HepG2 (cell line): ENCODE measurements at regions not wholly inside any gene's neighbourhood (a gene's known extent, or its start where the extent isn't known, plus 50 kb on each side); places are given as distances from the start of the nearest gene placed in this dataset.

Experiments used
- ATAC-seq: fragments of 200-7000 bp; cut with Tn5 transposase; 3 replicates; pipeline ENCODE4 v1.9.1; 2020; ENCODE audit warnings: mild to moderate bottlenecking, moderate library complexity
- BruUV-seq: library from RNA; stranded (reverse); fragments of 400-500 nt; replicated peaks from 2 replicates; lab custom pipeline; 2021; lab: Mats Ljungman, UMichigan
- CTCF ChIA-PET: fragments of 300-600 bp; formaldehyde crosslinking; extraction: SDS; loops from one replicate; lab custom pipeline; 2021; ENCODE audit warnings: low total read pairs, inconsistent platforms, low intra/inter-chr PET ratio; lab: Yijun Ruan, JAX
- POLR2A ChIA-PET: fragments of 350-600 bp; sonication (Branson Sonifier 250); formaldehyde crosslinking; loops from one replicate; lab custom pipeline; 2020; ENCODE audit warnings: antibody characterized with exemption, inconsistent platforms; lab: Yijun Ruan, JAX
- DNase-seq: peaks from one replicate; pipeline ENCODE4 v3.0.0-alpha.2; 2015; ENCODE audit warnings: low spot score
- FAIRE-seq: peaks from 3 replicates; lab custom pipeline; 2011; peaks lifted over from hg19 to GRCh38; lab: Jason Lieb, UNC
- H2AFZ ChIP-seq: one replicate; pipeline ENCODE4 v1.6.1; 2011; ENCODE audit warnings: low read length, inconsistent platforms
- H3K27ac ChIP-seq: fragments of 300-600 bp; 3 replicates; pipeline ENCODE4 v1.8.0; 2011; ENCODE audit warnings: mixed run types, mild to moderate bottlenecking, mixed read lengths, low read length, inconsistent platforms; ENCODE audit not compliant: insufficient read depth; ENCODE audit errors: extremely low read length
- H3K27me3 ChIP-seq, 2 experiments: fragments of 200-600 bp in 1 of 2; 2 replicates in 1 of 2; 3 replicates in 1 of 2; pipeline versions ENCODE4 v1.6.0 to v1.8.0; 2011; ENCODE audit warnings: low read length in 2 of 2, mild to moderate bottlenecking in 2 of 2, moderate library complexity in 2 of 2, inconsistent platforms in 1 of 2; ENCODE audit not compliant: insufficient read depth in 2 of 2, control insufficient read depth in 1 of 2
- H3K36me3 ChIP-seq, 2 experiments: fragments of 200-600 bp in 1 of 2; replicated peaks in 1 of 2; 2 replicates in 1 of 2; 3 replicates in 1 of 2; pipeline versions ENCODE4 v1.5.1 to v1.8.0; 2011; ENCODE audit warnings: low read length in 2 of 2, inconsistent platforms in 1 of 2; ENCODE audit not compliant: insufficient read depth in 2 of 2, control insufficient read depth in 1 of 2
- H3K4me1 ChIP-seq: 2 replicates; pipeline ENCODE4 v1.5.1; 2012; ENCODE audit warnings: low read length, inconsistent platforms; ENCODE audit not compliant: insufficient read depth
- H3K4me2 ChIP-seq: 2 replicates; pipeline ENCODE4 v1.6.0; 2011; ENCODE audit warnings: low read depth, low read length, inconsistent platforms
- H3K4me3 ChIP-seq, 3 experiments: fragments of 200-600 bp in 1 of 3; sonication (generic), shearing (Covaris generic) in 1 of 3; replicated peaks in 1 of 3; 2 replicates each; pipeline ENCODE4 v1.5.1; 2011 to 2016; ENCODE audit warnings: low read length in 3 of 3, inconsistent platforms in 2 of 3, low read depth in 2 of 3, mild to moderate bottlenecking in 2 of 3, control low read depth in 1 of 3, mixed read lengths in 1 of 3; ENCODE audit not compliant: insufficient read depth in 1 of 3
- H3K79me2 ChIP-seq: one replicate; pipeline ENCODE4 v1.6.1; 2011; ENCODE audit warnings: low read length, inconsistent platforms; ENCODE audit not compliant: insufficient read depth
- H3K9ac ChIP-seq: 2 replicates; pipeline ENCODE4 v1.6.0; 2011; ENCODE audit warnings: mild to moderate bottlenecking, low read depth, low read length, inconsistent platforms; ENCODE audit not compliant: insufficient read depth
- H3K9me3 ChIP-seq: 2 replicates; pipeline ENCODE4 v1.5.1; 2012; ENCODE audit warnings: mild to moderate bottlenecking, low read length
- H4K20me1 ChIP-seq: 2 replicates; pipeline ENCODE4 v1.6.0; 2011; ENCODE audit warnings: inconsistent platforms, mild to moderate bottlenecking, low read length, moderate library complexity; ENCODE audit not compliant: insufficient read depth
- GABPB1 ChIP-seq: IDR thresholded peaks from 2 replicates; pipeline ENCODE4 v1.6.1; 2016; ENCODE audit warnings: mild to moderate bottlenecking, missing genetic modification reagents, moderate library complexity, missing compliant biosample characterization
- IRX3 ChIP-seq: sonication (generic); formaldehyde crosslinking; IDR thresholded peaks from 2 replicates; pipeline ENCODE4 v1.8.1; 2023; ENCODE audit warnings: mild to moderate bottlenecking, low read depth, missing genetic modification reagents, borderline replicate concordance
- KDM5A ChIP-seq: fragments of 200-600 bp; sonication (generic); IDR thresholded peaks from 2 replicates; pipeline ENCODE4 v1.7.0; 2018; ENCODE audit warnings: antibody characterized with exemption, mild to moderate bottlenecking, low read length, borderline replicate concordance
- SOX6 ChIP-seq, 2 experiments: fragments of 450-650 bp in 1 of 2; sonication (generic) in 1 of 2; formaldehyde crosslinking in 1 of 2; IDR thresholded peaks; 2 replicates each; pipeline versions ENCODE4 v1.4.0 to v1.6.1; 2017 to 2020; ENCODE audit warnings: antibody characterized with exemption in 1 of 2, mild to moderate bottlenecking in 1 of 2, missing genetic modification reagents in 1 of 2
- ZBTB20 ChIP-seq: sonication (generic); formaldehyde crosslinking; IDR thresholded peaks from 2 replicates; pipeline ENCODE4 v1.8.1; 2023; ENCODE audit warnings: missing genetic modification reagents, low read depth, mild to moderate bottlenecking, borderline replicate concordance
- ZBTB37 ChIP-seq: sonication (generic); formaldehyde crosslinking; IDR thresholded peaks from 2 replicates; pipeline ENCODE4 v1.4.0; 2020; ENCODE audit warnings: mild to moderate bottlenecking, missing genetic modification reagents
- ZNF556 ChIP-seq: sonication (generic); formaldehyde crosslinking; IDR thresholded peaks from 2 replicates; pipeline ENCODE4 v1.4.0; 2020; ENCODE audit warnings: mild to moderate bottlenecking, missing genetic modification reagents, borderline replicate concordance
- ZNF781 ChIP-seq: sonication (generic); formaldehyde crosslinking; IDR thresholded peaks from 2 replicates; pipeline ENCODE4 v1.5.1; 2020; ENCODE audit warnings: borderline replicate concordance, mild to moderate bottlenecking, missing genetic modification reagents; ENCODE audit errors: not compliant biosample characterization
- WGBS: methylation state at CpG from one replicate; pipeline ENCODE4 v1.1.6; 2017; ENCODE audit warnings: low lambda C conversion rate; 5-methylcytosine and 5-hydroxymethylcytosine counted together
- in situ Hi-C: cut with HindIII; loops from 2 replicates; pipeline ENCODE4 v1.10.0; 2017; ENCODE audit warnings: low pct_unique_long_range_greater_than_20kb; ENCODE audit not compliant: extremely low pct_ligation_motif_present
- intact Hi-C: fragments of 100-400 bp; cut with micrococcal nuclease; formaldehyde crosslinking; loops from one replicate; pipeline ENCODE4 v1.10.0; 2022; ENCODE audit not compliant: unreplicated experiment
- TF ChIP-seq, protein P1 (sequence below): sonication (generic); formaldehyde crosslinking; IDR thresholded peaks from 2 replicates; pipeline ENCODE4 v1.4.0; 2020; ENCODE audit warnings: mild to moderate bottlenecking, missing genetic modification reagents
- TF ChIP-seq, protein P2 (sequence below): sonication (generic); formaldehyde crosslinking; IDR thresholded peaks from 2 replicates; pipeline ENCODE4 v1.4.0; 2020; ENCODE audit warnings: mild to moderate bottlenecking, missing genetic modification reagents

- TF ChIP-seq, protein P1, sequence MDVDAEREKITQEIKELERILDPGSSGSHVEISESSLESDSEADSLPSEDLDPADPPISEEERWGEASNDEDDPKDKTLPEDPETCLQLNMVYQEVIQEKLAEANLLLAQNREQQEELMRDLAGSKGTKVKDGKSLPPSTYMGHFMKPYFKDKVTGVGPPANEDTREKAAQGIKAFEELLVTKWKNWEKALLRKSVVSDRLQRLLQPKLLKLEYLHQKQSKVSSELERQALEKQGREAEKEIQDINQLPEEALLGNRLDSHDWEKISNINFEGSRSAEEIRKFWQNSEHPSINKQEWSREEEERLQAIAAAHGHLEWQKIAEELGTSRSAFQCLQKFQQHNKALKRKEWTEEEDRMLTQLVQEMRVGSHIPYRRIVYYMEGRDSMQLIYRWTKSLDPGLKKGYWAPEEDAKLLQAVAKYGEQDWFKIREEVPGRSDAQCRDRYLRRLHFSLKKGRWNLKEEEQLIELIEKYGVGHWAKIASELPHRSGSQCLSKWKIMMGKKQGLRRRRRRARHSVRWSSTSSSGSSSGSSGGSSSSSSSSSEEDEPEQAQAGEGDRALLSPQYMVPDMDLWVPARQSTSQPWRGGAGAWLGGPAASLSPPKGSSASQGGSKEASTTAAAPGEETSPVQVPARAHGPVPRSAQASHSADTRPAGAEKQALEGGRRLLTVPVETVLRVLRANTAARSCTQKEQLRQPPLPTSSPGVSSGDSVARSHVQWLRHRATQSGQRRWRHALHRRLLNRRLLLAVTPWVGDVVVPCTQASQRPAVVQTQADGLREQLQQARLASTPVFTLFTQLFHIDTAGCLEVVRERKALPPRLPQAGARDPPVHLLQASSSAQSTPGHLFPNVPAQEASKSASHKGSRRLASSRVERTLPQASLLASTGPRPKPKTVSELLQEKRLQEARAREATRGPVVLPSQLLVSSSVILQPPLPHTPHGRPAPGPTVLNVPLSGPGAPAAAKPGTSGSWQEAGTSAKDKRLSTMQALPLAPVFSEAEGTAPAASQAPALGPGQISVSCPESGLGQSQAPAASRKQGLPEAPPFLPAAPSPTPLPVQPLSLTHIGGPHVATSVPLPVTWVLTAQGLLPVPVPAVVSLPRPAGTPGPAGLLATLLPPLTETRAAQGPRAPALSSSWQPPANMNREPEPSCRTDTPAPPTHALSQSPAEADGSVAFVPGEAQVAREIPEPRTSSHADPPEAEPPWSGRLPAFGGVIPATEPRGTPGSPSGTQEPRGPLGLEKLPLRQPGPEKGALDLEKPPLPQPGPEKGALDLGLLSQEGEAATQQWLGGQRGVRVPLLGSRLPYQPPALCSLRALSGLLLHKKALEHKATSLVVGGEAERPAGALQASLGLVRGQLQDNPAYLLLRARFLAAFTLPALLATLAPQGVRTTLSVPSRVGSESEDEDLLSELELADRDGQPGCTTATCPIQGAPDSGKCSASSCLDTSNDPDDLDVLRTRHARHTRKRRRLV (CRISPR knock-in tag): no peak
- no peak for TF ChIP-seq SOX6 (IDR thresholded peaks at IDR 0.05)
- no peak for TF ChIP-seq SOX6 (CRISPR knock-in tag; IDR thresholded peaks at IDR 0.05)
Observed at GRCh38 chr10:89120931-89121763, 86.0 kb downstream of the CH25H start (continued).

- no TSS peak for BruUV-seq
- Histone ChIP-seq H3K4me3 (no peak overlapping the region), H3K27me3 (peaks cover 0 to 3% of the 10 kb centered on the region in 2 experiments; a peak in 1 of 5 replicates), H3K9ac (no peak overlapping the region), H3K36me3 (no peaks in the 10 kb centered on the region), H3K4me1 (no peaks in the 10 kb centered on the region), H3K4me2 (no peak overlapping the region), H2AFZ (no peak overlapping the region), H4K20me1 (no peaks in the 10 kb centered on the region), H3K9me3 (no peaks in the 10 kb centered on the region), H3K27ac (no peak overlapping the region), H3K79me2 (no peaks in the 10 kb centered on the region)
- 0% methylated on average over 1 of the region's 1 CpG for WGBS
- CTCF ChIA-PET: no interaction called here
- no peak for FAIRE-seq
- ATAC-seq: no peak
- DNase-seq: no peak
- POLR2A ChIA-PET: no interaction called here
- in situ Hi-C loops: no loop called here
- intact Hi-C loops: no loop called here
- TF ChIP-seq ZBTB20 (no peak), GABPB1 (CRISPR knock-in tag) (no peak), ZNF556 (CRISPR knock-in tag) (no peak), ZNF781 (CRISPR knock-in tag) (no peak), ZBTB37 (CRISPR knock-in tag) (no peak), IRX3 (CRISPR knock-in tag) (no peak), KDM5A (no peak)
- TF ChIP-seq, protein P2, sequence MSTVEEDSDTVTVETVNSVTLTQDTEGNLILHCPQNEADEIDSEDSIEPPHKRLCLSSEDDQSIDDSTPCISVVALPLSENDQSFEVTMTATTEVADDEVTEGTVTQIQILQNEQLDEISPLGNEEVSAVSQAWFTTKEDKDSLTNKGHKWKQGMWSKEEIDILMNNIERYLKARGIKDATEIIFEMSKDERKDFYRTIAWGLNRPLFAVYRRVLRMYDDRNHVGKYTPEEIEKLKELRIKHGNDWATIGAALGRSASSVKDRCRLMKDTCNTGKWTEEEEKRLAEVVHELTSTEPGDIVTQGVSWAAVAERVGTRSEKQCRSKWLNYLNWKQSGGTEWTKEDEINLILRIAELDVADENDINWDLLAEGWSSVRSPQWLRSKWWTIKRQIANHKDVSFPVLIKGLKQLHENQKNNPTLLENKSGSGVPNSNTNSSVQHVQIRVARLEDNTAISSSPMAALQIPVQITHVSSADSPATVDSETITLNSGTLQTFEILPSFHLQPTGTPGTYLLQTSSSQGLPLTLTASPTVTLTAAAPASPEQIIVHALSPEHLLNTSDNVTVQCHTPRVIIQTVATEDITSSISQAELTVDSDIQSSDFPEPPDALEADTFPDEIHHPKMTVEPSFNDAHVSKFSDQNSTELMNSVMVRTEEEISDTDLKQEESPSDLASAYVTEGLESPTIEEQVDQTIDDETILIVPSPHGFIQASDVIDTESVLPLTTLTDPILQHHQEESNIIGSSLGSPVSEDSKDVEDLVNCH (CRISPR knock-in tag): no peak
Observed at GRCh38 chr10:89119651-89120050, 87.5 kb downstream of the CH25H start.
